Fibroblast of mammary gland (primary cell): ENCODE measurements at regions not wholly inside any gene's neighbourhood (a gene's known extent, or its start where the extent isn't known, plus 50 kb on each side); places are given as distances from the start of the nearest gene placed in this dataset.

Source experiments
- DNase-seq: peaks from one replicate; pipeline ENCODE4 v3.0.0-alpha.2; 2010; ENCODE audit warnings: low read depth
- H3K4me3 ChIP-seq: 2 replicates; pipeline ENCODE4 v1.5.1; 2011; ENCODE audit warnings: low read depth, mild to moderate bottlenecking, low read length, moderate library complexity; ENCODE audit not compliant: control insufficient read depth
- CTCF ChIP-seq: conservative IDR thresholded peaks from 2 replicates; pipeline ENCODE4 v1.5.1; 2011; ENCODE audit warnings: low read depth, low read length, inconsistent platforms; ENCODE audit not compliant: control insufficient read depth, insufficient read depth

- TF ChIP-seq CTCF: no peak
- DNase-seq: no peak
- no peak overlapping the region for H3K4me3 ChIP-seq
Measured at GRCh38 chr15:94177112-94177511, 54.2 kb upstream of the MCTP2 start.

- no peak for DNase-seq
- TF ChIP-seq CTCF: no peak
Measured at GRCh38 chr15:94175420-94175819, 55.9 kb upstream of the MCTP2 start.

GRCh38 chr15:94174399-94174802 is 57.0 kb upstream of the MCTP2 start:
- peak; percentile 43 for DNase-seq
- no peak overlapping the region for H3K4me3 ChIP-seq
- TF ChIP-seq CTCF: no peak

More at GRCh38 chr15:94175420-94175819, 55.9 kb upstream of the MCTP2 start:
- H3K4me3 ChIP-seq: no peak overlapping the region

- no peak for DNase-seq
- TF ChIP-seq CTCF: peak; percentile 17
Measured at GRCh38 chr15:94168250-94168649, 63.1 kb upstream of the MCTP2 start.

GRCh38 chr15:94164971-94165370 is 66.4 kb upstream of the MCTP2 start:
- no peak for DNase-seq
- TF ChIP-seq CTCF: no peak
- H3K4me3 ChIP-seq: no peak overlapping the region

More at GRCh38 chr15:94168250-94168649, 63.1 kb upstream of the MCTP2 start:
- H3K4me3 ChIP-seq: no peak overlapping the region

GRCh38 chr15:94164202-94164807 is 67.1 kb upstream of the MCTP2 start:
- peak; percentile 79 for TF ChIP-seq CTCF
- H3K4me3 ChIP-seq: no peak overlapping the region
- DNase-seq: peak; percentile 59

- DNase-seq: no peak
- TF ChIP-seq CTCF: no peak
- no peak overlapping the region for H3K4me3 ChIP-seq
Measured at GRCh38 chr15:94162939-94163338, 68.4 kb upstream of the MCTP2 start.
